ENCODE measurements at regions not wholly inside any gene's neighbourhood (a gene's known extent, or its start where the extent isn't known, plus 50 kb on each side); places are given as distances from the start of the nearest gene placed in this dataset.

DNA sequence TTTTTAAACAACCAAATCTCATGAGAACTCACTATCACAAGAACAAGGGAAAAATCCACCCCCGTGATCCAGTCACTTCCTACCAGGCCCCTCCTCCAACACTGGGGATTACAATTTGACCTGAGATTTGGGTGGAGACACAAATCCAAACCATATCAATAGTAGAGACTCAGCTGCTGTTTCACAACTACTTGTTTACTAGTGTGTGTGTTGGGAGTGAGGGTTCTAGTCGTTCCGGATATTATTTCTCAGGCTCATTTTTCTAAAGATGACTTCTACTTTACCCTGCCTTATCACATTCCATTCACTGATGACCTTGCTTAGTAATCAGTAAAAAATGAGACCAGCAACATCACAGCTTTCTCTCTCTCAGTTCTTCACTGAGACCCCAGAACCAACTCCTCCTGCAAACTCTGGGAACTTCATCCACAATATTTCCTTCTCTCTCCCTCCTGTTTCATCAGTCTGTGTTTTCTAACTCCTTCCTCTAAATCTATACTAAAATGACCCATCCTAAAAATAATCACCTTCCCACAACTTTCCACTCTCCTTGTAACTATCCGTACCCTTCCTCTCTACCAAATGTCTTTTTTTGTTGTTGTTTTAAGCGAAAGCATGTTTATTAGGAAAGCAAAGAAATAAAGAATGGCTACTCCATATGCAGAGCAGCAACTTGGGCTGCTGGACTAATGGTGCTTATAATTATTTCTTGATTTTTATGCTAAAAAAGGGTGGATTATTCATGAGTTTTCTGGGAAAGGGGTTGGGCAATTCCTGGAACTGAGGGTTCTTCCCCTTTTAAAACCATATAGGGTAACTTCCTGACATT is 121.5 kb upstream of the SPRY4 start:
- Histone ChIP-seq H3K4me1 (replicated peaks; ENCODE audit: insufficient read depth) (peaks cover 57% of the 10 kb centered on the region), H4K20me1 (ENCODE audit: insufficient read depth) (no peaks in the 10 kb centered on the region), H3K27me3 (ENCODE audit: insufficient read depth, low read depth) (no peaks in the 10 kb centered on the region), H3K79me2 (ENCODE audit: low read depth) (peaks cover 6% of the 10 kb centered on the region; the same call in 1 of the 2 replicates), H3K27ac (peak overlapping the region; percentile 99), H3K9me3 (ENCODE audit: insufficient read depth, low read depth) (peaks cover 17% of the 10 kb centered on the region), H3K36me3 (ENCODE audit: low read depth) (peaks cover 8% of the 10 kb centered on the region; the same call in 1 of the 2 replicates), H3K4me2 (peak overlapping the region; percentile 71), H3F3A (ENCODE audit: insufficient read depth, low read depth) (peaks cover 44% of the 10 kb centered on the region), H3K9me2 (ENCODE audit: insufficient read depth) (no peaks in the 10 kb centered on the region), H2AFZ (no peak overlapping the region), H3K4me3 (peak overlapping the region; percentile 33; the same call in 1 of the 2 replicates)
- TF ChIP-seq, protein P1, sequence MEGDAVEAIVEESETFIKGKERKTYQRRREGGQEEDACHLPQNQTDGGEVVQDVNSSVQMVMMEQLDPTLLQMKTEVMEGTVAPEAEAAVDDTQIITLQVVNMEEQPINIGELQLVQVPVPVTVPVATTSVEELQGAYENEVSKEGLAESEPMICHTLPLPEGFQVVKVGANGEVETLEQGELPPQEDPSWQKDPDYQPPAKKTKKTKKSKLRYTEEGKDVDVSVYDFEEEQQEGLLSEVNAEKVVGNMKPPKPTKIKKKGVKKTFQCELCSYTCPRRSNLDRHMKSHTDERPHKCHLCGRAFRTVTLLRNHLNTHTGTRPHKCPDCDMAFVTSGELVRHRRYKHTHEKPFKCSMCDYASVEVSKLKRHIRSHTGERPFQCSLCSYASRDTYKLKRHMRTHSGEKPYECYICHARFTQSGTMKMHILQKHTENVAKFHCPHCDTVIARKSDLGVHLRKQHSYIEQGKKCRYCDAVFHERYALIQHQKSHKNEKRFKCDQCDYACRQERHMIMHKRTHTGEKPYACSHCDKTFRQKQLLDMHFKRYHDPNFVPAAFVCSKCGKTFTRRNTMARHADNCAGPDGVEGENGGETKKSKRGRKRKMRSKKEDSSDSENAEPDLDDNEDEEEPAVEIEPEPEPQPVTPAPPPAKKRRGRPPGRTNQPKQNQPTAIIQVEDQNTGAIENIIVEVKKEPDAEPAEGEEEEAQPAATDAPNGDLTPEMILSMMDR (conservative IDR thresholded peaks at IDR 0.05): no peak
- no peak for TF ChIP-seq EZH2 (IDR thresholded peaks at IDR 0.05; ENCODE audit: low read depth)
- TSS peak; percentile 79 for BruUV-seq (replicated peaks)
- POLR2A ChIA-PET (ENCODE audit: unreplicated experiment): no interaction called here
- peak; percentile 32 to 90 for DNase-seq
- CTCF ChIA-PET: no interaction called here
- intact Hi-C loops (cut with micrococcal nuclease; ENCODE audit: unreplicated experiment): loop anchor here (1.0 to 5.0 kb wide), 3 partner anchors 13 to 119 kb away; partner anchors contain the start of gene SPRY4

DNA sequence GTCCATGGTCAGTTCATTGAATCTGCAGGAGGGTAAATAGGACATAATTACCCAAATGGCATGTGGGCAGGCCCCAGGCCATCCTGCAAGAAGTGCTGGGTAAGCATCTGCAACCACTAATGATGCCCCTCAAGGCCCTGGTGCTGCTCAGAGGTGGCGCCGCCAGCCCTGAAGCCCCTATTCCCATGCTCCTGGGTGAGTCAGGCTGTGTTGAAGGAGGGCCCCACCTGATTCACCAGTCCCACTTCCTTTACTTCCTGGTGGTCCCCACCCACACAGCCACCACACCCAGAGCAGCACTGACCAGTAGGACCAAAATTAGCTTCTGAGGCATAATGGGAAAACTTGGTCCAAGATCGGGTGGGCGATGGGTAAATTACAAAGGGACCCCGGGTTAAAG is 120.4 kb upstream of the SPRY4 start:
- H3K9me2 ChIP-seq (ENCODE audit: insufficient read depth): no peaks in the 10 kb centered on the region
- peaks cover 6% of the 10 kb centered on the region; the same call in 1 of the 2 replicates for H3K79me2 ChIP-seq (ENCODE audit: low read depth)
- peaks cover 7% of the 10 kb centered on the region; the same call in 1 of the 2 replicates for H3K36me3 ChIP-seq (ENCODE audit: low read depth)
- peaks cover 12% of the 10 kb centered on the region; the same call in 1 of the 2 replicates for H3K9me3 ChIP-seq (ENCODE audit: insufficient read depth, low read depth)
- TF ChIP-seq, protein P1 (conservative IDR thresholded peaks at IDR 0.05): no peak
- no peak for TF ChIP-seq EZH2 (IDR thresholded peaks at IDR 0.05; ENCODE audit: low read depth)
- H3K4me3 ChIP-seq: peak overlapping the region; percentile 33; the same call in 1 of the 2 replicates
- DNase-seq: peak in 1 of 2 experiments; percentile 65
- ChIA-PET CTCF (no interaction called here), POLR2A (ENCODE audit: unreplicated experiment) (no interaction called here)
- H4K20me1 ChIP-seq (ENCODE audit: insufficient read depth): no peaks in the 10 kb centered on the region
- peak overlapping the region; percentile 71 for H3K4me2 ChIP-seq
- H2AFZ ChIP-seq: no peak overlapping the region
- TSS peak; percentile 74 for BruUV-seq (replicated peaks)
- intact Hi-C loops (cut with micrococcal nuclease; ENCODE audit: unreplicated experiment): loop anchor here (5.0 kb wide), 1 partner anchor 118 kb away; the partner anchor contains the start of gene SPRY4
- H3K27me3 ChIP-seq (ENCODE audit: insufficient read depth, low read depth): no peaks in the 10 kb centered on the region
- peaks cover 46% of the 10 kb centered on the region for H3F3A ChIP-seq (ENCODE audit: insufficient read depth, low read depth)
- peak overlapping the region; percentile 99 for H3K27ac ChIP-seq
- H3K4me1 ChIP-seq (replicated peaks; ENCODE audit: insufficient read depth): peaks cover 57% of the 10 kb centered on the region

DNA sequence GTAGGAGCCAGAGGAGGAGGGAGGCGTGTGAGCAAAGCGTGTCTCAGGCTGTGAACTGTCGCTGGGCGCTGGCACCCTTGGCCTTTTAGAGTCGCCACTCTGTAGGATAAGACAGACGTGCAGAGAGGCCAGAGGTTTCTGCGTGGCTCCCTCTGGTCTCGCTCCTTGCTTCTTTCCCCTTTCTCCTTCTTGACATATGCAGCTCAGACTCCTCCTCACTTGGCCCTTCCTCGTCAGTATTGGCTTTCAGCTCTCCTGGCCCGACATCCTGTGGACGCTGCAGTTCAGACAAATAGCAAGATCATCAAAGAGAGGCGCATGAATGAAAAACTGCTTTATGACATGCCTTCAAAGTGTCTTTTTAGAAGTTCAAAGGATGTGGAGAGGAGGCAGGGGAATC is 116.8 kb upstream of the SPRY4 start:
- no peaks in the 10 kb centered on the region for H4K20me1 ChIP-seq (ENCODE audit: insufficient read depth)
- no TSS peak for BruUV-seq (replicated peaks)
- CTCF ChIA-PET: no interaction called here
- no peak for TF ChIP-seq EZH2 (IDR thresholded peaks at IDR 0.05; ENCODE audit: low read depth)
- TF ChIP-seq, protein P1 (conservative IDR thresholded peaks at IDR 0.05): no peak
- H3K27ac ChIP-seq: no peak overlapping the region
- peaks cover 6% of the 10 kb centered on the region; the same call in 1 of the 2 replicates for H3K79me2 ChIP-seq (ENCODE audit: low read depth)
- intact Hi-C loops (cut with micrococcal nuclease; ENCODE audit: unreplicated experiment): no loop called here
- POLR2A ChIA-PET (ENCODE audit: unreplicated experiment): no interaction called here
- peaks cover 33% of the 10 kb centered on the region for H3F3A ChIP-seq (ENCODE audit: insufficient read depth, low read depth)
- no peaks in the 10 kb centered on the region for H3K27me3 ChIP-seq (ENCODE audit: insufficient read depth, low read depth)
- H3K4me3 ChIP-seq: no peak overlapping the region
- H3K9me2 ChIP-seq (ENCODE audit: insufficient read depth): no peaks in the 10 kb centered on the region
- no peaks in the 10 kb centered on the region for H3K9me3 ChIP-seq (ENCODE audit: insufficient read depth, low read depth)
- no peak overlapping the region for H3K4me2 ChIP-seq
- DNase-seq: no peak
- no peak overlapping the region for H2AFZ ChIP-seq
- H3K4me1 ChIP-seq (replicated peaks; ENCODE audit: insufficient read depth): peaks cover 40% of the 10 kb centered on the region
- no peaks in the 10 kb centered on the region for H3K36me3 ChIP-seq (ENCODE audit: low read depth)

All from PC-9 (cell line).